ENCODE measurements at regions not wholly inside any gene's neighbourhood (a gene's known extent, or its start where the extent isn't known, plus 50 kb on each side); places are given as distances from the start of the nearest gene placed in this dataset.

GRCh38 chr1:36553591-36554322 lies 71.0 kb upstream of the CSF3R start (continued):
- TF ChIP-seq CTCF (IDR thresholded peaks at IDR 0.05; ENCODE audit: control extremely low read depth in 1 of 3, insufficient read depth in 1 of 3, low read depth in 1 of 3, low read length in 3 of 3): peak; percentile 85 to 97 (median 91)
- 0 out of 2 replicates have a peak, but pooled peaks have one; percentile 14 for TF ChIP-seq KDM1A (IDR thresholded peaks at IDR 0.05; ENCODE audit: borderline replicate concordance, low read length)

Measured in H1 (cell line).